SK-MEL-5 (cell line): ENCODE measurements at regions not wholly inside any gene's neighbourhood (a gene's known extent, or its start where the extent isn't known, plus 50 kb on each side); places are given as distances from the start of the nearest gene placed in this dataset.

Experiments used
- DNase-seq: peaks from one replicate; pipeline ENCODE4 v3.0.0-alpha.2; 2016; ENCODE audit warnings: low read depth, low spot score
- in situ Hi-C: cut with HindIII; loops from 2 replicates; pipeline ENCODE4 v1.10.0; 2016; ENCODE audit warnings: low sequenced_read_pairs, high pct_unique_total_duplicates, low pct_unique_long_range_greater_than_20kb

- in situ Hi-C loops, result no loop called here
- DNase-seq, result peak; percentile 42
Measured at GRCh38 chr7:97346349-97346748, 228.9 kb downstream of the SDHAF3 start.

GRCh38 chr7:97351488-97351887 lies 234.0 kb downstream of the SDHAF3 start:
- in situ Hi-C loops, result no loop called here
- DNase-seq, result no peak

- no peak for DNase-seq
- in situ Hi-C loops, result no loop called here
Measured at GRCh38 chr7:97357459-97357858, 240.0 kb downstream of the SDHAF3 start.

- no peak for DNase-seq
- in situ Hi-C loops, result no loop called here
Measured at GRCh38 chr7:97372882-97373281, 255.4 kb downstream of the SDHAF3 start.

- no peak for DNase-seq
- in situ Hi-C loops, result no loop called here
Measured at GRCh38 chr7:97373736-97374135, 256.2 kb downstream of the SDHAF3 start.

- in situ Hi-C loops, result no loop called here
Measured at GRCh38 chr7:97377713-97378112, 260.2 kb downstream of the SDHAF3 start.

GRCh38 chr7:97381815-97382554 lies 264.5 kb downstream of the SDHAF3 start:
- in situ Hi-C loops, result no loop called here
- peak; percentile 10 for DNase-seq

More at GRCh38 chr7:97377713-97378112, 260.2 kb downstream of the SDHAF3 start:
- no peak for DNase-seq

- in situ Hi-C loops, result no loop called here
- no peak for DNase-seq
Measured at GRCh38 chr7:97390052-97390451, 272.6 kb downstream of the SDHAF3 start.

- DNase-seq, result no peak
- in situ Hi-C loops, result no loop called here
Measured at GRCh38 chr7:97390915-97391593, 273.6 kb downstream of the SDHAF3 start.

GRCh38 chr7:97401398-97401797 lies 283.9 kb downstream of the SDHAF3 start:
- DNase-seq, result no peak
- in situ Hi-C loops, result no loop called here

- in situ Hi-C loops, result no loop called here
- no peak for DNase-seq
Measured at GRCh38 chr7:97405835-97406234, 288.3 kb downstream of the SDHAF3 start.

GRCh38 chr7:97407106-97407505 lies 289.6 kb downstream of the SDHAF3 start:
- in situ Hi-C loops, result no loop called here
- no peak for DNase-seq

GRCh38 chr7:97409346-97409745 lies 291.8 kb downstream of the SDHAF3 start:
- in situ Hi-C loops, result no loop called here
- no peak for DNase-seq

- peak; percentile 61 for DNase-seq
- in situ Hi-C loops, result no loop called here
Measured at GRCh38 chr7:97418312-97418711, 300.8 kb downstream of the SDHAF3 start.

- in situ Hi-C loops, result no loop called here
- DNase-seq, result no peak
Measured at GRCh38 chr7:97419898-97420297, 302.4 kb downstream of the SDHAF3 start.

- DNase-seq, result no peak
- in situ Hi-C loops, result no loop called here
Measured at GRCh38 chr7:97421307-97421930, 303.9 kb downstream of the SDHAF3 start.

GRCh38 chr7:97422046-97422445 lies 304.5 kb downstream of the SDHAF3 start:
- no peak for DNase-seq
- in situ Hi-C loops, result no loop called here

- in situ Hi-C loops, result no loop called here
Measured at GRCh38 chr7:97430006-97430405, 301.9 kb upstream of the TAC1 start.

More at GRCh38 chr7:97430006-97430405, 301.9 kb upstream of the TAC1 start:
- no peak for DNase-seq
